Heart right ventricle (tissue), 16 donors: ENCODE measurements at regions not wholly inside any gene's neighbourhood (a gene's known extent, or its start where the extent isn't known, plus 50 kb on each side); places are given as distances from the start of the nearest gene placed in this dataset.

Source experiments
- ATAC-seq, 8 donors: fragments of 200-7000 bp; cut with Tn5 transposase; one replicate each; pipeline ENCODE4 v1.9.1; 2020; ENCODE audit warnings: mild to moderate bottlenecking in 8 of 8, moderate library complexity in 8 of 8, moderate number of reproducible peaks in 1 of 8
- DNase-seq, 2 donors: peaks; one replicate each; pipeline ENCODE4 v3.0.0-alpha.2; 2020
- H3K27ac ChIP-seq, 10 donors: fragments of 200-600 bp; sonication (generic) in 2 of 10; one replicate each; pipeline versions ENCODE4 v1.5.0 to v1.8.0; 2020 to 2022; ENCODE audit warnings: mild to moderate bottlenecking in 3 of 10
- H3K27me3 ChIP-seq, 7 donors: fragments of 200-600 bp; one replicate each; pipeline ENCODE4 v1.8.0; 2021 to 2022; ENCODE audit warnings: mild to moderate bottlenecking in 2 of 7
- H3K36me3 ChIP-seq, 9 donors: fragments of 200-600 bp; sonication (generic) in 1 of 9; one replicate each; pipeline versions ENCODE4 v1.5.0 to v1.8.0; 2020 to 2022; ENCODE audit warnings: mild to moderate bottlenecking in 2 of 9
- H3K4me1 ChIP-seq, 9 donors: fragments of 200-600 bp; sonication (generic) in 1 of 9; one replicate each; pipeline versions ENCODE4 v1.5.0 to v1.8.0; 2020 to 2022; ENCODE audit warnings: mild to moderate bottlenecking in 4 of 9
- H3K4me3 ChIP-seq, 10 donors: fragments of 200-600 bp; sonication (generic) in 2 of 10; one replicate each; pipeline versions ENCODE4 v1.5.0 to v1.8.0; 2020 to 2022; ENCODE audit warnings: mild to moderate bottlenecking in 7 of 10, moderate library complexity in 2 of 10
- H3K9me3 ChIP-seq, 11 donors: fragments of 200-600 bp in 10 of 11; sonication (generic) in 2 of 11; one replicate each; pipeline versions ENCODE4 v1.5.0 to v1.8.0; 2013 to 2022; ENCODE audit warnings: mild to moderate bottlenecking in 2 of 11, control low read depth in 1 of 11, moderate library complexity in 1 of 11
- CTCF ChIP-seq, 9 donors: fragments of 200-600 bp; sonication (generic) in 2 of 9; IDR thresholded peaks; one replicate each; pipeline versions ENCODE4 v1.5.0 to v1.8.0; 2021 to 2022; ENCODE audit warnings: antibody characterized with exemption in 9 of 9, mild to moderate bottlenecking in 5 of 9, moderate library complexity in 1 of 9
- WGBS, 2 donors: extraction: QIAGEN DNeasy Blood & Tissue Kit; methylation state at CpG; one replicate each; pipeline ENCODE4 v1.1.7; 2013; ENCODE audit warnings: inconsistent platforms in 1 of 2; 5-methylcytosine and 5-hydroxymethylcytosine counted together
- intact Hi-C, 10 donors: fragments of 100-400 bp; cut with DNase I; formaldehyde crosslinking; loops; one replicate each; pipeline versions ENCODE4 v1.11.1 to v1.14.2; 2022
- donor health status: Arrhythmogenic right ventricular cardiomyopathy.
- donor health status: ischemic (EF 13 %, LVEDD 7.1; RV severe dilation, severe dysfunction).
- donor health status: healthy with polysubstance abuse.
- donor health status: DM: no; HTN: yes; CAD: no.
- donor health status: DM: no; HTN: no; CAD: no.
- donor health status: ischemic (EF 25% LVEDD 6.9; RV normal size, moderate dysfunction).
- donor health status: ischemic (EF 25% LVEDD 5.7; RV mildly dilated, moderate dysfunction).
- donor health status: healthy.
- donor health status: DM: yes; HTN: yes; CAD: no.
- donor health status: Ischemic cardiomyopathy.
- donor health status: ischemic (EF 35%, LVEDD 5.7; RV mildly dilated, moderate dysfunction).
- donor health status: nonischemic (EF 11% LVEDD 7.7; RV severe dilation, severe dysfunction).
- donor health status: DM: yes; HTN: yes; CAD: no.
- donor health status: PGD.
- donor health status: ischemic (EF 29% LVEDD 5.4; RV normal size, mild dysfunction).
- donor health status: nonischemic (EF 23%, LVEDD 6.1; RV moderate dilation, normal function).

- Histone ChIP-seq H3K36me3 (no peaks in the 10 kb centered on the region), H3K4me1 (no peaks in the 10 kb centered on the region), H3K9me3 (no peaks in the 10 kb centered on the region), H3K27ac (no peak overlapping the region), H3K27me3 (no peaks in the 10 kb centered on the region), H3K4me3 (no peak overlapping the region)
- 76 to 84% methylated on average over 1 of the region's 1 CpG for WGBS, 2 donors
- ATAC-seq (no peak), DNase-seq (no peak)
- no peak for TF ChIP-seq CTCF (IDR thresholded peaks at IDR 0.05)
- intact Hi-C loops = loop anchor here in 2 of 10 donors (10.0 kb wide), 1 partner anchor 135 kb away; no protein-coding TSS in a partner anchor
Observed at GRCh38 chr5:82489683-82490082, 211.5 kb upstream of the RPS23 start.

- no peak for DNase-seq
- intact Hi-C loops = no loop called here
- WGBS, 2 donors = 84 to 90% methylated on average over 3 of the region's 3 CpGs
- Histone ChIP-seq H3K27ac (no peak overlapping the region), H3K4me1 (no peaks in the 10 kb centered on the region), H3K9me3 (no peaks in the 10 kb centered on the region), H3K36me3 (no peaks in the 10 kb centered on the region), H3K27me3 (no peaks in the 10 kb centered on the region), H3K4me3 (no peak overlapping the region)
- ATAC-seq = no peak
- no peak for TF ChIP-seq CTCF (IDR thresholded peaks at IDR 0.05)
Observed at GRCh38 chr5:82487131-82487530, 209.0 kb upstream of the RPS23 start.

GRCh38 chr5:82480331-82480730 is 202.2 kb upstream of the RPS23 start:
- no peak for DNase-seq
- no peaks in the 10 kb centered on the region for H3K4me1 ChIP-seq
- no peaks in the 10 kb centered on the region for H3K9me3 ChIP-seq
- intact Hi-C loops = no loop called here
- no peak for ATAC-seq
- H3K36me3 ChIP-seq = no peaks in the 10 kb centered on the region
- H3K27ac ChIP-seq = no peak overlapping the region
- no peak overlapping the region for H3K4me3 ChIP-seq
- TF ChIP-seq CTCF (IDR thresholded peaks at IDR 0.05) = no peak
- WGBS, 2 donors = 73 to 80% methylated on average over 4 of the region's 4 CpGs
- H3K27me3 ChIP-seq = no peaks in the 10 kb centered on the region

- TF ChIP-seq CTCF (IDR thresholded peaks at IDR 0.05) = no peak
- intact Hi-C loops = no loop called here
- no peaks in the 10 kb centered on the region for H3K4me1 ChIP-seq
- ATAC-seq (no peak), DNase-seq (no peak)
- 86 to 93% methylated on average over 1 of the region's 1 CpG for WGBS, 2 donors
- H3K36me3 ChIP-seq = no peaks in the 10 kb centered on the region
- no peaks in the 10 kb centered on the region for H3K9me3 ChIP-seq
- H3K27me3 ChIP-seq = no peaks in the 10 kb centered on the region
- H3K4me3 ChIP-seq = no peak overlapping the region
- no peak overlapping the region for H3K27ac ChIP-seq
Observed at GRCh38 chr5:82476155-82476554, 198.0 kb upstream of the RPS23 start.

- H3K27ac ChIP-seq = no peak overlapping the region
- no peaks in the 10 kb centered on the region for H3K27me3 ChIP-seq
- H3K4me3 ChIP-seq = no peak overlapping the region
- TF ChIP-seq CTCF (IDR thresholded peaks at IDR 0.05) = no peak
- H3K4me1 ChIP-seq = no peaks in the 10 kb centered on the region
- intact Hi-C loops = no loop called here
- no peaks in the 10 kb centered on the region for H3K36me3 ChIP-seq
- DNase-seq = no peak
- H3K9me3 ChIP-seq = no peaks in the 10 kb centered on the region
- no peak for ATAC-seq
Observed at GRCh38 chr5:82473262-82473661, 195.1 kb upstream of the RPS23 start.
